ENCODE measurements at regions not wholly inside any gene's neighbourhood (a gene's known extent, or its start where the extent isn't known, plus 50 kb on each side); places are given as distances from the start of the nearest gene placed in this dataset.

DNA sequence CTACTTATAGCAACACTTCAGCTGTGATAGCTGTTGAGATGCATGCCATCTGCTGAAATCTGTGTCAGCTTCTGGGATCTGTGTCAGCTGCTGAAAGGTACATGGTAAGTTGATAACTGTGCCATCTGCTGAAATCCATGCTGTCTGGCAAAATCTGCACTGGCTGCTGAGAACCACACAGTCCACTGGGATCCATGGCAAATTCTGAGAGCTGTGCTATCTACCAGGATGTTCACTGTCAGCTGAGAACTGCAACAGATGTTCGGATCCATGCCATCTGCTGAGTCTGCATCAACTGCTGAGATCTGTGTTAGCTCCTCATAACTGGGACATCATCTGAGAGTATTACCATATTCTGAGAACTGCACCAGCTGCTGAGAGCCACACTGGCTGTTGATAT, 430.5 kb upstream of the POU3F4 start:
- Histone ChIP-seq H3K9ac (ENCODE audit: extremely low read depth, insufficient read length, low read length) (no peak overlapping the region), H3K4ac (ENCODE audit: low read depth, low read length) (no peak overlapping the region), H3T11ph (ENCODE audit: low read length) (no peak overlapping the region), H2BK15ac (ENCODE audit: low read depth, low read length) (no peak overlapping the region), H2AK5ac (ENCODE audit: insufficient read length, low read length) (no peak overlapping the region), H3K14ac (ENCODE audit: insufficient read depth, low read length) (no peak overlapping the region), H3K27ac (ENCODE audit: insufficient read length, low read depth, low read length) (no peak overlapping the region), H3K27me3 (ENCODE audit: insufficient read depth, low read length) (no peaks in the 10 kb centered on the region), H4K91ac (ENCODE audit: insufficient read length, low read depth, low read length) (no peak overlapping the region), H4K5ac (ENCODE audit: insufficient read length, low read depth, low read length) (no peak overlapping the region), H3K79me2 (ENCODE audit: insufficient read depth, low read length) (no peaks in the 10 kb centered on the region), H4K20me1 (ENCODE audit: control insufficient read depth, insufficient read depth, insufficient read length) (no peaks in the 10 kb centered on the region), H2BK120ac (ENCODE audit: low read depth, low read length, poor library complexity, severe bottlenecking) (no peak overlapping the region), H3K9me3 (ENCODE audit: control insufficient read depth, low read depth, low read length) (peaks cover 15% of the 10 kb centered on the region), H4K8ac (replicated peaks; ENCODE audit: insufficient read length, low read depth, low read length) (no peak overlapping the region), H3K56ac (ENCODE audit: insufficient read length, low read depth, low read length) (no peak overlapping the region), H2BK12ac (ENCODE audit: insufficient read length, low read depth, low read length) (no peak overlapping the region), H3K23ac (ENCODE audit: insufficient read length, low read depth, low read length) (no peak overlapping the region), H2AFZ (ENCODE audit: low read length) (no peak overlapping the region), H2BK5ac (ENCODE audit: insufficient read length, low read length) (no peak overlapping the region), H3K79me1 (ENCODE audit: insufficient read depth, low read depth, low read length, poor library complexity, severe bottlenecking) (no peaks in the 10 kb centered on the region), H3K18ac (ENCODE audit: insufficient read length, low read depth, low read length) (no peak overlapping the region), H2BK20ac (ENCODE audit: low read depth, low read length, poor library complexity, severe bottlenecking) (no peak overlapping the region), H3K4me2 (ENCODE audit: insufficient read depth, insufficient read length, low read length) (no peak overlapping the region), H3K23me2 (ENCODE audit: insufficient read length, low read depth, low read length, poor library complexity, severe bottlenecking) (no peaks in the 10 kb centered on the region), H3K4me1 (ENCODE audit: insufficient read depth, low read length) (no peaks in the 10 kb centered on the region)
- Mint-ChIP-seq H3K4me3 (no peak overlapping the region), H3K36me3 (ENCODE audit: insufficient read depth in 1 of 3, low read depth in 3 of 3) (peaks cover 0 to 10% (median 0%) of the 10 kb centered on the region in 3 experiments; a peak in 3 of 7 replicates), H3K27ac (no peak overlapping the region), H3K9me3 (peaks cover 63 to 66% of the 10 kb centered on the region in 2 experiments), H3K4me1 (no peaks in the 10 kb centered on the region), H3K27me3 (ENCODE audit: low read depth) (no peaks in the 10 kb centered on the region)
- no CpG with 5 or more reads among the region's 1 CpG for WGBS (ENCODE audit: extremely low coverage, insufficient read length, low lambda C conversion rate)
- TF ChIP-seq, protein P1, sequence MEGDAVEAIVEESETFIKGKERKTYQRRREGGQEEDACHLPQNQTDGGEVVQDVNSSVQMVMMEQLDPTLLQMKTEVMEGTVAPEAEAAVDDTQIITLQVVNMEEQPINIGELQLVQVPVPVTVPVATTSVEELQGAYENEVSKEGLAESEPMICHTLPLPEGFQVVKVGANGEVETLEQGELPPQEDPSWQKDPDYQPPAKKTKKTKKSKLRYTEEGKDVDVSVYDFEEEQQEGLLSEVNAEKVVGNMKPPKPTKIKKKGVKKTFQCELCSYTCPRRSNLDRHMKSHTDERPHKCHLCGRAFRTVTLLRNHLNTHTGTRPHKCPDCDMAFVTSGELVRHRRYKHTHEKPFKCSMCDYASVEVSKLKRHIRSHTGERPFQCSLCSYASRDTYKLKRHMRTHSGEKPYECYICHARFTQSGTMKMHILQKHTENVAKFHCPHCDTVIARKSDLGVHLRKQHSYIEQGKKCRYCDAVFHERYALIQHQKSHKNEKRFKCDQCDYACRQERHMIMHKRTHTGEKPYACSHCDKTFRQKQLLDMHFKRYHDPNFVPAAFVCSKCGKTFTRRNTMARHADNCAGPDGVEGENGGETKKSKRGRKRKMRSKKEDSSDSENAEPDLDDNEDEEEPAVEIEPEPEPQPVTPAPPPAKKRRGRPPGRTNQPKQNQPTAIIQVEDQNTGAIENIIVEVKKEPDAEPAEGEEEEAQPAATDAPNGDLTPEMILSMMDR (conservative IDR thresholded peaks at IDR 0.05): no peak
- no peak for DNase-seq
